ENCODE measurements at regions not wholly inside any gene's neighbourhood (a gene's known extent, or its start where the extent isn't known, plus 50 kb on each side); places are given as distances from the start of the nearest gene placed in this dataset.

- TF ChIP-seq CTCF (IDR thresholded peaks at IDR 0.05) (no peak), USF2 (CRISPR knock-in tag; IDR thresholded peaks at IDR 0.05) (no peak), HMGXB4 (CRISPR knock-in tag; IDR thresholded peaks at IDR 0.05) (no peak), ERG (CRISPR knock-in tag; IDR thresholded peaks at IDR 0.05) (no peak), TEAD4 (CRISPR knock-in tag; IDR thresholded peaks at IDR 0.05) (no peak), PREB (CRISPR knock-in tag; IDR thresholded peaks at IDR 0.05; ENCODE audit: borderline replicate concordance) (no peak), MYBL2 (CRISPR knock-in tag; IDR thresholded peaks at IDR 0.05) (no peak), ATF6 (CRISPR knock-in tag; IDR thresholded peaks at IDR 0.05) (no peak), MAX (CRISPR knock-in tag; IDR thresholded peaks at IDR 0.05) (no peak), ZNF423 (CRISPR knock-in tag; IDR thresholded peaks at IDR 0.05) (no peak), IRF2 (CRISPR knock-in tag; IDR thresholded peaks at IDR 0.05; ENCODE audit: borderline replicate concordance, low read depth) (no peak), ZNF396 (CRISPR knock-in tag; IDR thresholded peaks at IDR 0.05; ENCODE audit: borderline replicate concordance) (no peak), NR3C1 (CRISPR knock-in tag; conservative IDR thresholded peaks at IDR 0.05; ENCODE audit: low read depth) (no peak), ATF2 (CRISPR knock-in tag; IDR thresholded peaks at IDR 0.05; ENCODE audit: borderline replicate concordance, low read depth) (no peak)
These were observed 179.4 kb upstream of the ARL4C start for GRCh38 chr2:234676109-234676782.

Measured in WTC11 (cell line).